Kidney epithelial cell (primary cell): ENCODE measurements at regions not wholly inside any gene's neighbourhood (a gene's known extent, or its start where the extent isn't known, plus 50 kb on each side); places are given as distances from the start of the nearest gene placed in this dataset.

Experiments
- DNase-seq: peaks from one replicate; pipeline ENCODE4 v3.0.0-alpha.2; 2010; ENCODE audit warnings: low read depth
- H3K27me3 ChIP-seq: 2 replicates; pipeline ENCODE4 v1.6.0; 2011; ENCODE audit warnings: low read length; ENCODE audit not compliant: control insufficient read depth, insufficient read depth
- H3K36me3 ChIP-seq: 2 replicates; pipeline ENCODE4 v1.5.1; 2011; ENCODE audit warnings: low read length; ENCODE audit not compliant: control insufficient read depth, insufficient read depth
- H3K4me3 ChIP-seq: 2 replicates; pipeline ENCODE4 v1.5.1; 2011; ENCODE audit warnings: low read depth, mild to moderate bottlenecking, control low read depth, low read length
- CTCF ChIP-seq: IDR thresholded peaks from 2 replicates; pipeline ENCODE4 v1.5.1; 2011; ENCODE audit warnings: mild to moderate bottlenecking, moderate library complexity, low read length, control low read depth, inconsistent platforms; ENCODE audit not compliant: insufficient read depth, poor library complexity, severe bottlenecking

GRCh38 chr21:35284199-35284598 lies 235.1 kb upstream of the RUNX1 start:
- no peak overlapping the region for H3K4me3 ChIP-seq

GRCh38 chr21:35282944-35283343 lies 233.8 kb upstream of the RUNX1 start:
- TF ChIP-seq CTCF = no peak
- DNase-seq = no peak
- H3K27me3 ChIP-seq = no peaks in the 10 kb centered on the region
- no peak overlapping the region for H3K4me3 ChIP-seq
- no peaks in the 10 kb centered on the region for H3K36me3 ChIP-seq

More at GRCh38 chr21:35284199-35284598, 235.1 kb upstream of the RUNX1 start:
- H3K36me3 ChIP-seq = no peaks in the 10 kb centered on the region
- DNase-seq = no peak
- no peak for TF ChIP-seq CTCF
- H3K27me3 ChIP-seq = no peaks in the 10 kb centered on the region

GRCh38 chr21:35281956-35282355 lies 232.9 kb upstream of the RUNX1 start:
- no peak for DNase-seq

GRCh38 chr21:35280231-35280630 lies 231.1 kb upstream of the RUNX1 start:
- Histone ChIP-seq H3K27me3 (no peaks in the 10 kb centered on the region), H3K36me3 (no peaks in the 10 kb centered on the region), H3K4me3 (no peak overlapping the region)
- DNase-seq = no peak
- TF ChIP-seq CTCF = no peak

More at GRCh38 chr21:35281956-35282355, 232.9 kb upstream of the RUNX1 start:
- no peak for TF ChIP-seq CTCF
- Histone ChIP-seq H3K4me3 (no peak overlapping the region), H3K36me3 (no peaks in the 10 kb centered on the region), H3K27me3 (no peaks in the 10 kb centered on the region)

- H3K36me3 ChIP-seq = no peaks in the 10 kb centered on the region
- no peaks in the 10 kb centered on the region for H3K27me3 ChIP-seq
- TF ChIP-seq CTCF = no peak
- H3K4me3 ChIP-seq = no peak overlapping the region
- DNase-seq = no peak
Measured at GRCh38 chr21:35275776-35276175, 226.7 kb upstream of the RUNX1 start.

GRCh38 chr21:35274923-35275322 lies 225.8 kb upstream of the RUNX1 start:
- Histone ChIP-seq H3K36me3 (no peaks in the 10 kb centered on the region), H3K27me3 (no peaks in the 10 kb centered on the region), H3K4me3 (no peak overlapping the region)
- no peak for DNase-seq
- no peak for TF ChIP-seq CTCF
